SK-N-MC (cell line): ENCODE measurements at regions not wholly inside any gene's neighbourhood (a gene's known extent, or its start where the extent isn't known, plus 50 kb on each side); places are given as distances from the start of the nearest gene placed in this dataset.

Experiments used
- EZH2 ChIP-seq: fragments of 200-600 bp; sonication (generic); IDR thresholded peaks from one replicate; pipeline ENCODE4 v1.6.1; 2017; ENCODE audit warnings: antibody characterized with exemption
- FOXP2 ChIP-seq: optimal IDR thresholded peaks from 2 replicates; pipeline ENCODE3; 2011; ENCODE audit warnings: mild to moderate bottlenecking, moderate library complexity; ENCODE audit not compliant: insufficient read depth; ENCODE audit errors: extremely low read length, control extremely low read depth
- POLR2AphosphoS5 ChIP-seq: IDR thresholded peaks from 2 replicates; pipeline ENCODE4 v1.6.1; 2012; ENCODE audit warnings: mild to moderate bottlenecking, low read depth, low read length, borderline replicate concordance

DNA sequence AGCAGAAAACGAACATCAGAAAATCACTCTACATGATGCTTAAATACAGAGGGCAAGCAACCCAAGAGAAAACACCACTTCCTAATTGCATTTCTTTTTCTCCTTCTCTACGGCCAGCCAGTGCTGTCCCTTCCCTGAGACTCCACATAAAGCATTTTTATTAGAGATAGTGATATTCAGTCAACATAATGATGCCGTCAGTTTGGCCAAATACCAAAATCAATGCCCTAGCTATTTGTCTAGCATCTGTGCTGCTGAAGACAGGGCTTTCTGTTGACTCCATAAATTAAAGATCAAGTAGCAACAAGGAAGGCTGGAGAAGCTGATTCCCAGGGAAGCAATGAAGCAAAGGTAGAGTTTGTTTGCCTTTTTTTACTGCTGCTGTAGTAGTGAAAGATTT, 1024.9 kb downstream of the REEP3 start:
- TF ChIP-seq POLR2AphosphoS5, result no peak
- no peak for TF ChIP-seq EZH2
- no peak for TF ChIP-seq FOXP2
